ENCODE measurements at regions not wholly inside any gene's neighbourhood (a gene's known extent, or its start where the extent isn't known, plus 50 kb on each side); places are given as distances from the start of the nearest gene placed in this dataset.
"Not testable (repeated sequence)": the region's sequence is repeated elsewhere in the genome, so short reads cannot be mapped to it uniquely, and the experiment has no call there.

GRCh38 chr11:29125606-29126005, 891.2 kb downstream of the KCNA4 start:
- Mint-ChIP-seq H3K36me3 (ENCODE audit: insufficient read depth) (peaks cover 3% of the 10 kb centered on the region), H3K4me3 (no peak overlapping the region), H3K9me3 (peaks cover 22% of the 10 kb centered on the region), H3K27me3 (no peaks in the 10 kb centered on the region), H3K27ac (ENCODE audit: low read depth) (no peak overlapping the region), H3K4me1 (no peaks in the 10 kb centered on the region)
- DNase-seq (ENCODE audit: low spot score in 2 of 2) (no peak), ATAC-seq (replicated peaks; ENCODE audit: extremely low read depth, poor library complexity, severe bottlenecking) (no peak)

- ATAC-seq (replicated peaks; ENCODE audit: extremely low read depth, poor library complexity, severe bottlenecking) (no peak), DNase-seq (ENCODE audit: low spot score in 2 of 2) (no peak)
- H3K27me3 Mint-ChIP-seq = no peaks in the 10 kb centered on the region
- no peak overlapping the region for H3K27ac Mint-ChIP-seq (ENCODE audit: low read depth)
- no peak overlapping the region for H3K4me3 Mint-ChIP-seq
- H3K4me1 Mint-ChIP-seq = no peaks in the 10 kb centered on the region
- H3K36me3 Mint-ChIP-seq (ENCODE audit: insufficient read depth) = peaks cover 3% of the 10 kb centered on the region
- H3K9me3 Mint-ChIP-seq = peaks cover 18% of the 10 kb centered on the region
Measured at GRCh38 chr11:29124470-29124869, 892.4 kb downstream of the KCNA4 start.

GRCh38 chr11:29119707-29120618, 896.9 kb downstream of the KCNA4 start:
- Mint-ChIP-seq H3K9me3 (peaks cover 19% of the 10 kb centered on the region), H3K27me3 (no peaks in the 10 kb centered on the region), H3K4me1 (no peaks in the 10 kb centered on the region), H3K27ac (ENCODE audit: low read depth) (no peak overlapping the region), H3K36me3 (ENCODE audit: insufficient read depth) (peaks cover 3% of the 10 kb centered on the region), H3K4me3 (no peak overlapping the region)
- no peak for ATAC-seq (replicated peaks; ENCODE audit: extremely low read depth, poor library complexity, severe bottlenecking)
- DNase-seq (ENCODE audit: low spot score in 2 of 2) = no peak

GRCh38 chr11:29119116-29119515, 897.7 kb downstream of the KCNA4 start:
- DNase-seq (ENCODE audit: low spot score in 2 of 2) = no peak
- Mint-ChIP-seq H3K27ac (ENCODE audit: low read depth) (no peak overlapping the region), H3K4me3 (no peak overlapping the region), H3K27me3 (no peaks in the 10 kb centered on the region), H3K4me1 (no peaks in the 10 kb centered on the region), H3K36me3 (ENCODE audit: insufficient read depth) (peaks cover 3% of the 10 kb centered on the region), H3K9me3 (peaks cover 15% of the 10 kb centered on the region)
- no peak for ATAC-seq (replicated peaks; ENCODE audit: extremely low read depth, poor library complexity, severe bottlenecking)

GRCh38 chr11:29100967-29101366, 915.9 kb downstream of the KCNA4 start:
- Mint-ChIP-seq H3K9me3 (peaks cover 5% of the 10 kb centered on the region), H3K36me3 (ENCODE audit: insufficient read depth) (no peaks in the 10 kb centered on the region), H3K4me3 (no peak overlapping the region), H3K4me1 (no peaks in the 10 kb centered on the region), H3K27ac (ENCODE audit: low read depth) (no peak overlapping the region), H3K27me3 (no peaks in the 10 kb centered on the region)
- ATAC-seq (replicated peaks; ENCODE audit: extremely low read depth, poor library complexity, severe bottlenecking) = no peak
- DNase-seq (ENCODE audit: low spot score in 2 of 2) = no peak

GRCh38 chr11:29095821-29096220, 921.0 kb downstream of the KCNA4 start:
- no peaks in the 10 kb centered on the region for H3K36me3 Mint-ChIP-seq (ENCODE audit: insufficient read depth)
- no peaks in the 10 kb centered on the region for H3K27me3 Mint-ChIP-seq
- no peak overlapping the region for H3K27ac Mint-ChIP-seq (ENCODE audit: low read depth)
- H3K9me3 Mint-ChIP-seq = peaks cover 12% of the 10 kb centered on the region
- DNase-seq (ENCODE audit: low spot score in 2 of 2) = no peak
- no peak overlapping the region for H3K4me3 Mint-ChIP-seq
- no peak for ATAC-seq (replicated peaks; ENCODE audit: extremely low read depth, poor library complexity, severe bottlenecking)
- no peaks in the 10 kb centered on the region for H3K4me1 Mint-ChIP-seq

- Mint-ChIP-seq H3K27ac (ENCODE audit: low read depth) (no peak overlapping the region), H3K4me1 (no peaks in the 10 kb centered on the region), H3K9me3 (peaks cover 12% of the 10 kb centered on the region), H3K36me3 (ENCODE audit: insufficient read depth) (no peaks in the 10 kb centered on the region), H3K27me3 (no peaks in the 10 kb centered on the region), H3K4me3 (no peak overlapping the region)
- ATAC-seq (replicated peaks; ENCODE audit: extremely low read depth, poor library complexity, severe bottlenecking) (no peak), DNase-seq (ENCODE audit: low spot score in 2 of 2) (no peak)
Measured at GRCh38 chr11:29093416-29094120, 923.3 kb downstream of the KCNA4 start.

- DNase-seq (ENCODE audit: low spot score in 2 of 2) (no peak), ATAC-seq (replicated peaks; ENCODE audit: extremely low read depth, poor library complexity, severe bottlenecking) (no peak)
- peaks cover 17% of the 10 kb centered on the region for H3K9me3 Mint-ChIP-seq
- H3K4me1 Mint-ChIP-seq = no peaks in the 10 kb centered on the region
- H3K27ac Mint-ChIP-seq (ENCODE audit: low read depth) = no peak overlapping the region
- H3K4me3 Mint-ChIP-seq = no peak overlapping the region
- H3K36me3 Mint-ChIP-seq (ENCODE audit: insufficient read depth) = peaks cover 1% of the 10 kb centered on the region
- no peaks in the 10 kb centered on the region for H3K27me3 Mint-ChIP-seq
Measured at GRCh38 chr11:29087200-29087812, 929.5 kb downstream of the KCNA4 start.

- Mint-ChIP-seq H3K36me3 (ENCODE audit: insufficient read depth) (no peaks in the 10 kb centered on the region), H3K27me3 (no peaks in the 10 kb centered on the region), H3K9me3 (peaks cover 49% of the 10 kb centered on the region), H3K4me3 (no peak overlapping the region), H3K4me1 (no peaks in the 10 kb centered on the region), H3K27ac (ENCODE audit: low read depth) (no peak overlapping the region)
- DNase-seq (ENCODE audit: low spot score in 2 of 2) = no peak
- ATAC-seq (replicated peaks; ENCODE audit: extremely low read depth, poor library complexity, severe bottlenecking) = no peak
Measured at GRCh38 chr11:29075726-29076125, 941.1 kb downstream of the KCNA4 start.

- Mint-ChIP-seq H3K4me3 (no peak overlapping the region), H3K36me3 (ENCODE audit: insufficient read depth) (no peaks in the 10 kb centered on the region), H3K9me3 (peaks cover 22% of the 10 kb centered on the region), H3K4me1 (no peaks in the 10 kb centered on the region), H3K27ac (ENCODE audit: low read depth) (no peak overlapping the region), H3K27me3 (no peaks in the 10 kb centered on the region)
- ATAC-seq (replicated peaks; ENCODE audit: extremely low read depth, poor library complexity, severe bottlenecking) (no peak), DNase-seq (ENCODE audit: low spot score in 2 of 2) (no peak)
Measured at GRCh38 chr11:29063630-29064361, 953.0 kb downstream of the KCNA4 start.

- ATAC-seq (replicated peaks; ENCODE audit: extremely low read depth, poor library complexity, severe bottlenecking) (no peak), DNase-seq (ENCODE audit: low spot score in 2 of 2) (no peak)
- no peaks in the 10 kb centered on the region for H3K4me1 Mint-ChIP-seq
- peaks cover 31% of the 10 kb centered on the region for H3K9me3 Mint-ChIP-seq
- no peaks in the 10 kb centered on the region for H3K36me3 Mint-ChIP-seq (ENCODE audit: insufficient read depth)
- no peaks in the 10 kb centered on the region for H3K27me3 Mint-ChIP-seq
- no peak overlapping the region for H3K27ac Mint-ChIP-seq (ENCODE audit: low read depth)
- no peak overlapping the region for H3K4me3 Mint-ChIP-seq
Measured at GRCh38 chr11:29061452-29061851, 953.3 kb downstream of the METTL15 start.

GRCh38 chr11:29056487-29056886, 948.3 kb downstream of the METTL15 start:
- ATAC-seq (replicated peaks; ENCODE audit: extremely low read depth, poor library complexity, severe bottlenecking); DNase-seq (ENCODE audit: low spot score in 2 of 2); H3K36me3 Mint-ChIP-seq (ENCODE audit: insufficient read depth); H3K4me1 Mint-ChIP-seq; H3K4me3 Mint-ChIP-seq; H3K27ac Mint-ChIP-seq (ENCODE audit: low read depth); H3K27me3 Mint-ChIP-seq: not testable (repeated sequence)
- H3K9me3 Mint-ChIP-seq = peaks cover 36% of the 10 kb centered on the region

Data from central memory CD8-positive, alpha-beta T cell (primary cell).